GM18508 (cell line): ENCODE measurements at regions not wholly inside any gene's neighbourhood (a gene's known extent, or its start where the extent isn't known, plus 50 kb on each side); places are given as distances from the start of the nearest gene placed in this dataset.

ENCODE experiments used
- ATAC-seq: cut with Tn5 transposase; IDR thresholded peaks from one replicate; pipeline ENCODE4 v1.9.1; 2021; ENCODE audit warnings: moderate number of reproducible peaks; ENCODE audit not compliant: insufficient read depth, unreplicated experiment

DNA sequence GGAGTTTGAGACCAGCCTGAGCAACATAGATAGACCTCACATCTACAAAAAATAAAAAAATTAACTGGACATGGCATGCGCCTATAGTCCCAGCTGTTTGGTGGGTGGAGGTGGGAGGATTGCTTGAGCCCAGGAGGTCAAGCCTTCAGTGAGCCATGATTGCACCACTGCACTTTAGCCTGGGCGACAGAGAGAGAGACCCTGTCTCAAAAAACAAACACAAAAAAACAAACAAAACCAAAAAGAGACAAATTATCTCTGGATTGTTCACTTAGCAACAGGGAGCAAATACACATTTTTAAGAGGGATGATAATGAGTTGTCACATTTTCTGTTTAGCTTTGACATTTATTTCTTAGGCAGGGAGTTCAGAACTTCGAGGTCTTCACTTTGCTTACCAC is 155.4 kb downstream of the CEP135 start:
- no peak for ATAC-seq

DNA sequence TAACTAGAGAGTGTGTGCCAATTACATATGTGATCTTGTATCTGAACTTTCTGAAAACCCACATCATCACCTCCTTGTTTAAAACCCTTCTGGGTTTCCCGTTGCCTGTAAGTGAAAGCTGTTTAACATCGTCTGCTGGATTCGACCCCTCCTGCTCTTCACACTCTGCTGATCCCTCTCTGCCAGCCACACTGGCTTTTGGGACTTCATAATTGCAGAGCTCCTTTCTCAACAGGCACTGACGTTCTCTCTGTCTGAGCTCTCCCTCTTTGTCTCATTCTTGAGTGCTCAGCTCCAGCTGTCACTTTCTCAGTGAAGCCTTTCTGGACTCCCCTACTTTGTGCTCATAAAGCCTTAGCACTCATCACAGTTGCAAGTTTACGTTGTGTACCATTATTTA is 153.9 kb downstream of the CEP135 start:
- ATAC-seq: no peak

DNA sequence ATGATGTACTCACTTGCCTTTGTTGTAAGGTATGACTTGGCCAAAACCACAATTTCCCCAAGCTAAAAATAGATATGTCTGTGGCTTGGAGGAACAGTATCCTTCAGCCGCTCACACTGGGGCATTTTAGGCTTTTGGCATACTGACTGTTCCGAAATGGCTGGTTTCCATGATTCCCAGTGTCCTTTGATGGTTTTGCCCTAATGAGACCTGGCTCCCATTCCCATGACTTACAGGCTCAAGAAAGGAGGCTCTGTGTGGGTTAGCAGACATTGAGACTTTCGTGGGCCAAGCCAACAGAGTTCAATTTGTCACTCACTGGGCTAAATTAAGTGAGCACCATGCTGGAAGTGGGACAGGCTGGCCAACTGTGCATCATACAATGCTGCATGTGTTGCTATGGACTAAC is 150.6 kb downstream of the CEP135 start:
- no peak for ATAC-seq

DNA sequence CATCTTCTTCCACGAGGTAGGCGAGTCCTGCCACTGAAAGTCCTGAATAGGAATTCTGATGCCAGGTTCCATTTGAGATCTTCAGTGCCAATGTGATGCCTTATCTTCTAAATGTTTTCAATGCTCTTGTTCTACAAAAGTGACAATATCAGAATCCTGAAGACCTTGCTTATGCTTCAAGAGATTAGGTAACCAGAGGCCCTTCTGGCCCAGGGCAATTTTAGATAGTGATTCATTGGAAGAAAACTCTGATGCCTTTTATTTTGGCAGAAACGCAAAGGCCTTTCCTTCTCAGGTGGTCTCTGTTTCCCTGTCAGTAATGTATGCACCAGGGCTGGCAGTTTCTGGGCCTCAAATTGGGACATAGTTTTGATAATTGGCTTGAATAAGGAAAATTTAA is 144.8 kb downstream of the CEP135 start:
- no peak for ATAC-seq

DNA sequence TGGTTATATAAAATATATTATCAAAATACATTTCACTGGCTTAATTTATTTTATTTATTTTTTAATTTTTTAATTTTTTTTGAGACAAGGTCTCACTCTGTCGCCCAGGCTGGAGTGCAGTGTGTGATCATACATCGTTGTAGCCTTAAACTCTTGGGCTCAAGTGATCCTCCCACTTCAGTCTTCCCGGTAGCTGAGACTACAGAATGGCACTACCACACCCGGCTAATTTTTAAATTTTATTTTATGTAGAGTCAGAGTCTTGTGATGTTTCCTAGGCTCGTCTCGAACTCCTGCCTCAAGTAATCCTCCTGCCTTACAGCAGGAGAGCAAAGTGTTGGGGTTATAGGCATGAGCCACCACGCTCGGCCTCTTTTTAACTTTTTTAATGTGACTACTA is 143.8 kb downstream of the CEP135 start:
- ATAC-seq: no peak

DNA sequence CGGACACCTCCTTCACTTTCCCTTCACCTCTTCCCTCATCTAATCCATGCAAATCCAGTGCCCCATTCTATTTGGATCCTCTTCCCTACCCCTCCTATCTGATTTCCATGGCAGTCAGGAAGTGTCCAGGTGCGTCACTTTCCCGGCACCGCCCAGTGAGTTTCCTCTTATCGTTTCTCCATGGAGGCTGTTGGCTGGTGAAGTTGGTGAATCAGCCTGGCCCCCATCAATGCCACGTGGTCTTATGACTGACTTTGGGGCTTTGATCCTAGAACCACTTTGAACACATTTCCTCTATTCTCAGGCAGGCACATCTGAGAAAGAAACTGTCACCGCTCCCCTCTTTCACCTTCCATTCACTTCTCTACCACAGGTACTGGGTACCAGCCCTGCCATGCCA is 137.8 kb downstream of the CEP135 start:
- ATAC-seq: no peak

DNA sequence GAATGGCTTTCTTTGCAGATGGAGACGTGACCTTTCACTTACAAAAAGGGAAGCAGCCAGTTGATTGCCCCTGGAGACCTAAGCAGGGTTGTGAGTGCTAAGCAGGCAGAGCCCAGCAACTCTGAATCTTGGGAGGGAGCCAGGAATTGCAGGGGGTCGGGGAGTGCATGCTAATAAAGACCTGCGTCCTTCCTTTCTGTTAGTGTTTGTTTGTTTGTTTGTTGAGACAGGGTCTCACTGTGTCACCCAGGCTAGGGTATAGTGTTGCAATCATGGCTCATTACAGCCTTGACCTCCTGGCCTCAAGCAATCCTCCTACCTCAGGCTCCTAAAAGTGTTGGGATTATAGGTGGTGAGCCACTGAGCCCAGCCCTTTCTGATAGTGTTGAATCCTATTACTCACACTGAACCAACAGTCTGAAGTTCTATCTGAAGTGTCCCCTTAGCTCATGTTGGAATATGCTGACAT is 137.4 kb downstream of the CEP135 start:
- no peak for ATAC-seq

DNA sequence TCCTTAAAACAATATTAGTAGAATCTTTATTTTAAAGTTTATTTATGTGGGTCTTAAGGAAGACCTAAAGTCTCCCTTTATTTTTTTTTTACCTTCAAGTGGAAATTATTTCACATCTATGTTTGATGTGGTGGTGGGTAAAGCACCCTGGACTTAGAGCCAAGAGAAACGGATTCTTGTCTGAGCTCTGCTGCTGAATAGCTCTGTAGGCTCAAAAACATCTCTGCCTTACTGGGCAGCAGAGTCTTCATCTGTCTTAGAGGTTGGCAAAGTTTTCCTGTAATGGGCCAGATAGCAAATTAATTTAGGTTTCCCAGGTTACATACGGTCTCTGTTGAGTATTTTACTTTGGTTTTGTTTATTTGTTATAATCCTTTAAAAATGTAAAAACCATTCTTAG is 136.5 kb downstream of the CEP135 start:
- ATAC-seq: no peak

DNA sequence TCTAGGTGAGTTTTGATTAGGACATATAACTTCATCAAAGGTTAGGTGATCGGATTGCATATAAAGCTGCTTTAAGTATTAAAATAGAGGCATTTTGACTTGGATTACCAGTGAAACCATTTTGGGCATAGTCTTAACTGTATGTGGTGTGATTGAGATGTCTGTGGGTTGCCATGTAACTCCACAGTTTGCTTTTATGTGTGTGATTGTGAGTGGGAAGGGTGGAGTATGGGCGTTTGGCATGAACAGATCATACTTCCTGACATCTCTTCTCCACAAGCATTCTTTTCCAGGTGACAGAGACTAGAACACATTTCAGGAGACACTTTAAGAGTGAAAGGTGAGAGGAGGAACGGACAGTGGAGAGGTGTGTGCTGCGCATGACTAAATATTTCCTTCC is 136.1 kb downstream of the CEP135 start:
- no peak for ATAC-seq
